Transverse colon (tissue), 3 donors: ENCODE measurements at regions not wholly inside any gene's neighbourhood (a gene's known extent, or its start where the extent isn't known, plus 50 kb on each side); places are given as distances from the start of the nearest gene placed in this dataset.

Source experiments
- POLR2A ChIP-seq: fragments of 450-650 bp; IDR thresholded peaks from one replicate; pipeline ENCODE4 v1.6.1; 2016; ENCODE audit warnings: antibody characterized with exemption, mild to moderate bottlenecking, moderate library complexity
- POLR2AphosphoS5 ChIP-seq, 3 donors: sonication (generic); formaldehyde crosslinking; IDR thresholded peaks; one replicate each; pipeline ENCODE4 v1.6.1; 2016; ENCODE audit warnings: antibody characterized with exemption in 3 of 3

GRCh38 chr7:46537191-46537905 lies 616.3 kb upstream of the IGFBP3 start:
- TF ChIP-seq POLR2AphosphoS5 (IDR thresholded peaks at IDR 0.05) = no peak
- TF ChIP-seq POLR2A = no peak
